AG04450 (cell line): ENCODE measurements at regions not wholly inside any gene's neighbourhood (a gene's known extent, or its start where the extent isn't known, plus 50 kb on each side); places are given as distances from the start of the nearest gene placed in this dataset.

Experiments used
- CTCF ChIA-PET: fragments of 300-600, 350-600 bp; formaldehyde crosslinking; extraction: SDS; loops from one replicate; lab custom pipeline; 2022; ENCODE audit warnings: antibody characterized with exemption, inconsistent platforms; lab: Charles Lee
- POLR2A ChIA-PET: fragments of 350-600 bp; formaldehyde crosslinking; extraction: SDS; loops from one replicate; lab custom pipeline; 2021; ENCODE audit warnings: antibody characterized with exemption, inconsistent platforms; lab: Yijun Ruan, JAX
- DNase-seq: peaks from one replicate; pipeline ENCODE4 v3.0.0-alpha.2; 2011; ENCODE audit warnings: low read depth, low spot score
- H3K27ac ChIP-seq: one replicate; pipeline ENCODE4 v1.5.1; 2012; ENCODE audit warnings: low read depth, low read length, control low read depth
- H3K27me3 ChIP-seq: one replicate; pipeline ENCODE4 v1.6.0; 2012; ENCODE audit warnings: low read length; ENCODE audit not compliant: control insufficient read depth, insufficient read depth
- H3K4me3 ChIP-seq: 2 replicates; pipeline ENCODE4 v1.5.1; 2011; ENCODE audit warnings: mild to moderate bottlenecking, low read depth, low read length, control low read depth
- H3K9me3 ChIP-seq: 2 replicates; pipeline ENCODE4 v1.5.1; 2012; ENCODE audit warnings: low read length; ENCODE audit not compliant: control insufficient read depth, insufficient read depth
- CTCF ChIP-seq: IDR thresholded peaks from 2 replicates; pipeline ENCODE4 v1.5.1; 2011; ENCODE audit warnings: low read depth, low read length, control low read depth, inconsistent platforms

- CTCF ChIA-PET: no interaction called here
- no peak for TF ChIP-seq CTCF
Observed at GRCh38 chr18:78402966-78403365, 576.7 kb upstream of the SALL3 start.

GRCh38 chr18:78403371-78403770 is 576.2 kb upstream of the SALL3 start:
- no peak overlapping the region for H3K27ac ChIP-seq
- DNase-seq: no peak
- H3K27me3 ChIP-seq: no peaks in the 10 kb centered on the region
- peaks cover 66% of the 10 kb centered on the region for H3K9me3 ChIP-seq
- POLR2A ChIA-PET: no interaction called here
- CTCF ChIA-PET: no interaction called here
- no peak overlapping the region for H3K4me3 ChIP-seq
- TF ChIP-seq CTCF: no peak

More at GRCh38 chr18:78402966-78403365, 576.7 kb upstream of the SALL3 start:
- Histone ChIP-seq H3K9me3 (peaks cover 67% of the 10 kb centered on the region), H3K27me3 (no peaks in the 10 kb centered on the region), H3K4me3 (no peak overlapping the region), H3K27ac (no peak overlapping the region)
- POLR2A ChIA-PET: no interaction called here
- no peak for DNase-seq

- CTCF ChIA-PET: no interaction called here
- no peak overlapping the region for H3K27ac ChIP-seq
- peaks cover 71% of the 10 kb centered on the region for H3K9me3 ChIP-seq
- H3K27me3 ChIP-seq: no peaks in the 10 kb centered on the region
- TF ChIP-seq CTCF: no peak
- no peak overlapping the region for H3K4me3 ChIP-seq
- DNase-seq: no peak
- POLR2A ChIA-PET: no interaction called here
Observed at GRCh38 chr18:78405763-78406162, 573.9 kb upstream of the SALL3 start.

GRCh38 chr18:78406743-78407465 is 572.7 kb upstream of the SALL3 start:
- no peak for TF ChIP-seq CTCF
- ChIA-PET CTCF (no interaction called here), POLR2A (no interaction called here)
- Histone ChIP-seq H3K9me3 (peaks cover 65% of the 10 kb centered on the region), H3K4me3 (no peak overlapping the region), H3K27ac (no peak overlapping the region), H3K27me3 (no peaks in the 10 kb centered on the region)
- DNase-seq: no peak

- Histone ChIP-seq H3K27me3 (no peaks in the 10 kb centered on the region), H3K27ac (no peak overlapping the region), H3K4me3 (no peak overlapping the region), H3K9me3 (peaks cover 60% of the 10 kb centered on the region)
- no peak for TF ChIP-seq CTCF
- no peak for DNase-seq
- ChIA-PET CTCF (no interaction called here), POLR2A (no interaction called here)
Observed at GRCh38 chr18:78407466-78407844, 572.2 kb upstream of the SALL3 start.
